ENCODE measurements at regions not wholly inside any gene's neighbourhood (a gene's known extent, or its start where the extent isn't known, plus 50 kb on each side); places are given as distances from the start of the nearest gene placed in this dataset.

- no peak overlapping the region for H3K4me3 Mint-ChIP-seq (ENCODE audit: unreplicated experiment)
- intact Hi-C loops (cut with micrococcal nuclease; ENCODE audit: unreplicated experiment), result loop anchor here (1.0 kb wide), 1 partner anchor 177 kb away; no protein-coding TSS in a partner anchor
- POLR2A ChIA-PET, result no interaction called here
Measured at GRCh38 chr5:128667751-128668150, 129.7 kb upstream of the FBN2 start.

GRCh38 chr5:128668921-128669320 is 130.9 kb upstream of the FBN2 start:
- no peaks in the 10 kb centered on the region for H3K9me3 Mint-ChIP-seq (ENCODE audit: unreplicated experiment)
- POLR2A ChIA-PET, result no interaction called here
- CTCF ChIA-PET, result no interaction called here
- Histone ChIP-seq H3K4me3 (ENCODE audit: low read depth, low read length) (no peak overlapping the region), H3K9me3 (no peaks in the 10 kb centered on the region), H3K36me3 (ENCODE audit: control insufficient read depth, insufficient read depth, low read length) (no peaks in the 10 kb centered on the region), H3K4me1 (no peaks in the 10 kb centered on the region), H3K27me3 (replicated peaks; ENCODE audit: control insufficient read depth, insufficient read depth, low read length) (no peaks in the 10 kb centered on the region)
- no TSS peak for BruUV-seq (replicated peaks)
- H3K4me3 Mint-ChIP-seq (ENCODE audit: unreplicated experiment), result no peak overlapping the region
- H3K27ac Mint-ChIP-seq (ENCODE audit: unreplicated experiment), result no peak overlapping the region
- H3K4me1 Mint-ChIP-seq (ENCODE audit: low read depth, unreplicated experiment), result no peaks in the 10 kb centered on the region
- DNase-seq, result no peak
- H3K36me3 Mint-ChIP-seq (ENCODE audit: insufficient read depth, unreplicated experiment), result no peaks in the 10 kb centered on the region
- H3K27me3 Mint-ChIP-seq (ENCODE audit: insufficient read depth, unreplicated experiment), result no peaks in the 10 kb centered on the region
- intact Hi-C loops (cut with micrococcal nuclease; ENCODE audit: unreplicated experiment), result no loop called here
- TF ChIP-seq CTCF (IDR thresholded peaks at IDR 0.05; ENCODE audit: insufficient read depth in 1 of 2, low read depth in 1 of 2, low read length in 1 of 2, severe bottlenecking in 1 of 2, unreplicated experiment in 1 of 2), result no peak

More at GRCh38 chr5:128667751-128668150, 129.7 kb upstream of the FBN2 start:
- CTCF ChIA-PET, result no interaction called here
- H3K27me3 Mint-ChIP-seq (ENCODE audit: insufficient read depth, unreplicated experiment), result no peaks in the 10 kb centered on the region
- no peaks in the 10 kb centered on the region for H3K27me3 ChIP-seq (replicated peaks; ENCODE audit: control insufficient read depth, insufficient read depth, low read length)
- H3K4me3 ChIP-seq (ENCODE audit: low read depth, low read length), result no peak overlapping the region
- H3K9me3 Mint-ChIP-seq (ENCODE audit: unreplicated experiment), result no peaks in the 10 kb centered on the region
- no peak overlapping the region for H3K27ac Mint-ChIP-seq (ENCODE audit: unreplicated experiment)
- H3K36me3 ChIP-seq (ENCODE audit: control insufficient read depth, insufficient read depth, low read length), result no peaks in the 10 kb centered on the region
- no peaks in the 10 kb centered on the region for H3K36me3 Mint-ChIP-seq (ENCODE audit: insufficient read depth, unreplicated experiment)
- DNase-seq, result no peak
- H3K4me1 ChIP-seq, result no peaks in the 10 kb centered on the region
- no peaks in the 10 kb centered on the region for H3K9me3 ChIP-seq
- no peak for TF ChIP-seq CTCF (IDR thresholded peaks at IDR 0.05; ENCODE audit: insufficient read depth in 1 of 2, low read depth in 1 of 2, low read length in 1 of 2, severe bottlenecking in 1 of 2, unreplicated experiment in 1 of 2)
- no TSS peak for BruUV-seq (replicated peaks)
- H3K4me1 Mint-ChIP-seq (ENCODE audit: low read depth, unreplicated experiment), result no peaks in the 10 kb centered on the region

DNA sequence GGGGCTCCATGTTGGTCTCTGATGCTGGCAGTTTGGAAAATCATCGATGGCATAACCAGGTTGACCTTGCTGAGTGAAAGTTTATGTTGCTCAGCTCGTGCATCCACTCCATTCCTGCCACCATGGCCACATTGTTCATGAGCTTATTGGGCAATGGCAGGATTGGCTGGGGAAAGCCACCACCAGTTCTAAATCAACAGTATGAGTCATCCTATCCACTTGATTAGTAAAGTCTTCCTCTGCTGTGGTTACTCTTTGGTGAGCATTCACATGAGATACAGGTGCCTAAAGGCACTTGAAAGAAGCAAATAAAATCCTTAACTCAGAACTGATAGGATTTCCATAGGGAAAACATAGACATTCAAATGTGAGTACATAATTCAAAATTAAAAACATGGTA is 131.8 kb upstream of the FBN2 start:
- no TSS peak for BruUV-seq (replicated peaks)
- ChIA-PET POLR2A (no interaction called here), CTCF (no interaction called here)
- Mint-ChIP-seq H3K27ac (ENCODE audit: unreplicated experiment) (no peak overlapping the region), H3K9me3 (ENCODE audit: unreplicated experiment) (no peaks in the 10 kb centered on the region), H3K4me3 (ENCODE audit: unreplicated experiment) (no peak overlapping the region), H3K27me3 (ENCODE audit: insufficient read depth, unreplicated experiment) (no peaks in the 10 kb centered on the region), H3K36me3 (ENCODE audit: insufficient read depth, unreplicated experiment) (no peaks in the 10 kb centered on the region), H3K4me1 (ENCODE audit: low read depth, unreplicated experiment) (no peaks in the 10 kb centered on the region)
- no peaks in the 10 kb centered on the region for H3K9me3 ChIP-seq
- no peak for TF ChIP-seq CTCF (IDR thresholded peaks at IDR 0.05; ENCODE audit: insufficient read depth in 1 of 2, low read depth in 1 of 2, low read length in 1 of 2, severe bottlenecking in 1 of 2, unreplicated experiment in 1 of 2)
- intact Hi-C loops (cut with micrococcal nuclease; ENCODE audit: unreplicated experiment), result loop anchor here (10.0 kb wide), 1 partner anchor 915 kb away; no protein-coding TSS in a partner anchor
- H3K4me3 ChIP-seq (ENCODE audit: low read depth, low read length), result no peak overlapping the region
- H3K27me3 ChIP-seq (replicated peaks; ENCODE audit: control insufficient read depth, insufficient read depth, low read length), result no peaks in the 10 kb centered on the region
- no peak for DNase-seq
- H3K4me1 ChIP-seq, result no peaks in the 10 kb centered on the region
- no peaks in the 10 kb centered on the region for H3K36me3 ChIP-seq (ENCODE audit: control insufficient read depth, insufficient read depth, low read length)
